NCI-H2107 treated with DMSO at 0.1 percent for 48 hours (cell line): ENCODE measurements at regions not wholly inside any gene's neighbourhood (a gene's known extent, or its start where the extent isn't known, plus 50 kb on each side); places are given as distances from the start of the nearest gene placed in this dataset.

ENCODE experiments used
- DNase-seq: peaks from one replicate; lab custom pipeline; 2025; ENCODE audit not compliant: unreplicated experiment; lab: John Stamatoyannopoulos, UW

GRCh38 chr13:37366044-37366770 lies 232.4 kb downstream of the POSTN start:
- DNase-seq = no peak

- DNase-seq = no peak
Measured at GRCh38 chr13:37365496-37365895, 233.1 kb downstream of the POSTN start.

- DNase-seq = no peak
Measured at GRCh38 chr13:37364956-37365355, 233.6 kb downstream of the POSTN start.

- no peak for DNase-seq
Measured at GRCh38 chr13:37364007-37364406, 234.6 kb downstream of the POSTN start.

GRCh38 chr13:37361608-37362007 lies 237.0 kb downstream of the POSTN start:
- DNase-seq = no peak

- DNase-seq = no peak
Measured at GRCh38 chr13:37360556-37360955, 238.0 kb downstream of the POSTN start.

- DNase-seq = no peak
Measured at GRCh38 chr13:37357548-37357947, 241.0 kb downstream of the POSTN start.

- DNase-seq = no peak
Measured at GRCh38 chr13:37353911-37354310, 244.7 kb downstream of the POSTN start.

- DNase-seq = no peak
Measured at GRCh38 chr13:37351211-37351610, 245.7 kb upstream of the CSNK1A1L start.

- no peak for DNase-seq
Measured at GRCh38 chr13:37349916-37350315, 244.5 kb upstream of the CSNK1A1L start.

GRCh38 chr13:37348916-37349643 lies 243.6 kb upstream of the CSNK1A1L start:
- DNase-seq = no peak

GRCh38 chr13:37345869-37346268 lies 240.4 kb upstream of the CSNK1A1L start:
- no peak for DNase-seq

- DNase-seq = no peak
Measured at GRCh38 chr13:37345391-37345790, 239.9 kb upstream of the CSNK1A1L start.

- no peak for DNase-seq
Measured at GRCh38 chr13:37344056-37344455, 238.6 kb upstream of the CSNK1A1L start.

- DNase-seq = no peak
Measured at GRCh38 chr13:37342205-37342604, 236.7 kb upstream of the CSNK1A1L start.

GRCh38 chr13:37340901-37341670 lies 235.6 kb upstream of the CSNK1A1L start:
- DNase-seq = no peak

GRCh38 chr13:37339386-37339735 lies 233.9 kb upstream of the CSNK1A1L start:
- DNase-seq = no peak

GRCh38 chr13:37338726-37339385 lies 233.4 kb upstream of the CSNK1A1L start:
- no peak for DNase-seq

GRCh38 chr13:37326334-37326733 lies 220.9 kb upstream of the CSNK1A1L start:
- DNase-seq = no peak

- no peak for DNase-seq
Measured at GRCh38 chr13:37319031-37319443, 213.6 kb upstream of the CSNK1A1L start.

GRCh38 chr13:37316935-37317334 lies 211.5 kb upstream of the CSNK1A1L start:
- no peak for DNase-seq
